Heart left ventricle (tissue), 16 donors: ENCODE measurements at regions not wholly inside any gene's neighbourhood (a gene's known extent, or its start where the extent isn't known, plus 50 kb on each side); places are given as distances from the start of the nearest gene placed in this dataset.

Experiments
- ATAC-seq, 4 donors: fragments of 200-7000 bp; cut with Tn5 transposase; one replicate each; pipeline ENCODE4 v1.9.1; 2020 to 2022; ENCODE audit warnings: moderate library complexity in 4 of 4, mild to moderate bottlenecking in 3 of 4, moderate number of reproducible peaks in 1 of 4
- DNase-seq, 5 donors: peaks; one replicate each; pipeline ENCODE4 v3.0.0-alpha.2; 2020
- H3K27ac ChIP-seq, 12 donors: fragments of 200-600 bp; sonication (generic) in 4 of 12; one replicate each; pipeline versions ENCODE4 v1.5.0 to v1.8.0; 2016 to 2022; ENCODE audit warnings: mild to moderate bottlenecking in 2 of 12
- H3K27me3 ChIP-seq, 9 donors: fragments of 200-600 bp; sonication (generic) in 2 of 9; one replicate each; pipeline versions ENCODE4 v1.5.1 to v1.8.0; 2016 to 2022; ENCODE audit warnings: mild to moderate bottlenecking in 3 of 9
- H3K36me3 ChIP-seq, 9 donors: fragments of 200-600 bp; sonication (generic) in 2 of 9; one replicate each; pipeline versions ENCODE4 v1.5.0 to v1.8.0; 2018 to 2022; ENCODE audit warnings: mild to moderate bottlenecking in 2 of 9
- H3K4me1 ChIP-seq, 12 donors: fragments of 200-600 bp; sonication (generic) in 4 of 12; one replicate each; pipeline versions ENCODE4 v1.5.0 to v1.8.0; 2016 to 2022; ENCODE audit warnings: mild to moderate bottlenecking in 3 of 12
- H3K4me3 ChIP-seq, 12 donors: fragments of 200-600 bp; sonication (generic) in 4 of 12; one replicate each; pipeline versions ENCODE4 v1.5.0 to v1.8.0; 2017 to 2022; ENCODE audit warnings: mild to moderate bottlenecking in 9 of 12, moderate library complexity in 4 of 12
- H3K9me3 ChIP-seq, 12 donors: fragments of 200-600 bp; sonication (generic) in 4 of 12; one replicate each; pipeline versions ENCODE4 v1.5.0 to v1.8.0; 2016 to 2022; ENCODE audit warnings: mild to moderate bottlenecking in 1 of 12
- CTCF ChIP-seq, 12 donors: fragments of 200-600 bp; sonication (generic) in 4 of 12; IDR thresholded peaks; one replicate each; pipeline versions ENCODE4 v1.5.0 to v1.8.0; 2018 to 2022; ENCODE audit warnings: antibody characterized with exemption in 12 of 12, mild to moderate bottlenecking in 5 of 12
- POLR2A ChIP-seq, 2 donors: fragments of 450-650 bp; IDR thresholded peaks; one replicate each; pipeline ENCODE4 v1.6.1; 2017; ENCODE audit warnings: antibody characterized with exemption in 2 of 2, mild to moderate bottlenecking in 2 of 2, moderate library complexity in 2 of 2
- WGBS, 4 donors: extraction: QIAGEN DNeasy Blood & Tissue Kit in 2 of 4; methylation state at CpG; one replicate each; pipeline versions ENCODE4 v1.1.5 to v1.1.7; 2013 to 2018; 5-methylcytosine and 5-hydroxymethylcytosine counted together
- intact Hi-C, 10 donors: fragments of 100-400 bp; cut with DNase I; formaldehyde crosslinking; loops; one replicate each; pipeline versions ENCODE4 v1.11.1 to v1.14.2; 2022
- donor health status: ischemic (EF 13 %, LVEDD 7.1; RV severe dilation, severe dysfunction).
- donor health status: healthy with polysubstance abuse.
- donor health status: DM: no; HTN: yes; CAD: no.
- donor health status: DM: no; HTN: no; CAD: no.
- donor health status: ischemic (EF 25% LVEDD 6.9; RV normal size, moderate dysfunction).
- donor health status: ischemic (EF 25% LVEDD 5.7; RV mildly dilated, moderate dysfunction).
- donor health status: healthy.
- donor health status: DM: yes; HTN: yes; CAD: no.
- donor health status: ischemic (EF 35%, LVEDD 5.7; RV mildly dilated, moderate dysfunction).
- donor health status: nonischemic (EF 11% LVEDD 7.7; RV severe dilation, severe dysfunction).
- donor health status: DM: yes; HTN: yes; CAD: no.
- donor health status: PGD.
- donor health status: ischemic (EF 29% LVEDD 5.4; RV normal size, mild dysfunction).
- donor health status: nonischemic (EF 23%, LVEDD 6.1; RV moderate dilation, normal function).

- Histone ChIP-seq H3K36me3 (no peaks in the 10 kb centered on the region), H3K27me3 (no peaks in the 10 kb centered on the region), H3K4me3 (no peak overlapping the region), H3K27ac (no peak overlapping the region), H3K4me1 (no peaks in the 10 kb centered on the region), H3K9me3 (no peaks in the 10 kb centered on the region)
- TF ChIP-seq CTCF (IDR thresholded peaks at IDR 0.05) (no peak), POLR2A (IDR thresholded peaks at IDR 0.05) (no peak)
- DNase-seq = no peak
- no peak for ATAC-seq
- intact Hi-C loops = no loop called here
- WGBS, 4 donors = 41 to 51% (median 47%) methylated on average over 3 of the region's 3 CpGs
These were observed 225.2 kb upstream of the TAC1 start for GRCh38 chr7:97506728-97507127.

GRCh38 chr7:97512441-97513207 is 219.3 kb upstream of the TAC1 start:
- Histone ChIP-seq H3K36me3 (no peaks in the 10 kb centered on the region), H3K27me3 (no peaks in the 10 kb centered on the region), H3K9me3 (no peaks in the 10 kb centered on the region), H3K27ac (no peak overlapping the region), H3K4me3 (no peak overlapping the region), H3K4me1 (no peaks in the 10 kb centered on the region)
- ATAC-seq (no peak), DNase-seq (no peak)
- 63 to 73% (median 68%) methylated on average over 3 of the region's 3 CpGs for WGBS, 4 donors
- intact Hi-C loops = no loop called here
- TF ChIP-seq POLR2A (IDR thresholded peaks at IDR 0.05) (no peak), CTCF (IDR thresholded peaks at IDR 0.05) (no peak)

- ATAC-seq (no peak), DNase-seq (no peak)
- no peaks in the 10 kb centered on the region for H3K36me3 ChIP-seq
- no peaks in the 10 kb centered on the region for H3K4me1 ChIP-seq
- TF ChIP-seq POLR2A (IDR thresholded peaks at IDR 0.05) (no peak), CTCF (IDR thresholded peaks at IDR 0.05) (no peak)
- H3K4me3 ChIP-seq = no peak overlapping the region
- intact Hi-C loops = no loop called here
- H3K9me3 ChIP-seq = no peaks in the 10 kb centered on the region
- H3K27me3 ChIP-seq = no peaks in the 10 kb centered on the region
- H3K27ac ChIP-seq = no peak overlapping the region
These were observed 218.6 kb upstream of the TAC1 start for GRCh38 chr7:97513326-97513725.

- no peak overlapping the region for H3K27ac ChIP-seq
- intact Hi-C loops = no loop called here
- H3K9me3 ChIP-seq = peaks cover 0 to 9% (median 0%) of the 10 kb centered on the region in 12 donors
- no peak overlapping the region for H3K4me3 ChIP-seq
- TF ChIP-seq CTCF (IDR thresholded peaks at IDR 0.05) (no peak), POLR2A (IDR thresholded peaks at IDR 0.05) (no peak)
- DNase-seq (no peak), ATAC-seq (no peak)
- H3K4me1 ChIP-seq = no peaks in the 10 kb centered on the region
- H3K27me3 ChIP-seq = no peaks in the 10 kb centered on the region
- WGBS, 4 donors = 88 to 95% (median 91%) methylated on average over 7 to 14 of the region's 14 CpGs
- H3K36me3 ChIP-seq = no peaks in the 10 kb centered on the region
These were observed 190.7 kb upstream of the TAC1 start for GRCh38 chr7:97541188-97541587.
